GM12878 (cell line): ENCODE measurements at regions not wholly inside any gene's neighbourhood (a gene's known extent, or its start where the extent isn't known, plus 50 kb on each side); places are given as distances from the start of the nearest gene placed in this dataset.

ENCODE experiments used
- ATAC-seq: fragments of 200-7000 bp; cut with Tn5 transposase; 3 replicates; pipeline ENCODE4 v1.9.1; 2020; ENCODE audit warnings: mild to moderate bottlenecking, moderate library complexity
- BruUV-seq: library from RNA; stranded (reverse); fragments of 400-500 nt; replicated peaks from 2 replicates; lab custom pipeline; 2021; lab: Mats Ljungman, UMichigan
- CTCF ChIA-PET: fragments of 300-600 bp; sonication (Branson Sonifier 250); formaldehyde crosslinking; extraction: SDS; loops from one replicate; lab custom pipeline; 2021; ENCODE audit warnings: inconsistent platforms; lab: Yijun Ruan, JAX
- POLR2A ChIA-PET: fragments of 350-600 bp; formaldehyde crosslinking; extraction: SDS; loops from one replicate; lab custom pipeline; 2021; ENCODE audit warnings: inconsistent platforms; lab: Charles Lee
- RAD21 ChIA-PET: fragments of 300-600 bp; sonication (Branson Sonifier 250); formaldehyde crosslinking; loops from one replicate; lab custom pipeline; 2023; ENCODE audit warnings: antibody characterized with exemption; ENCODE audit not compliant: unreplicated experiment; lab: Charles Lee
- SMC1A ChIA-PET: fragments of 300-600 bp; sonication (Branson Sonifier 250); formaldehyde crosslinking; loops from one replicate; lab custom pipeline; 2023; ENCODE audit not compliant: unreplicated experiment, uncharacterized antibody; lab: Charles Lee
- DNase-seq: peaks from one replicate; pipeline ENCODE4 v3.0.0-alpha.2; 2011; ENCODE audit warnings: low read depth, low spot score
- FAIRE-seq: peaks from 3 replicates; lab custom pipeline; 2011; peaks lifted over from hg19 to GRCh38; lab: Jason Lieb, UNC
- H2AFZ ChIP-seq: 2 replicates; pipeline ENCODE4 v1.6.0; 2011; ENCODE audit warnings: low read depth, low read length, control low read depth; ENCODE audit not compliant: control insufficient read depth
- H3K27ac ChIP-seq: 2 replicates; pipeline ENCODE4 v1.5.1; 2011; ENCODE audit warnings: control low read depth; ENCODE audit not compliant: control insufficient read depth, insufficient read depth
- H3K27me3 ChIP-seq, 2 experiments: replicated peaks in 1 of 2; 2 replicates each; pipeline versions ENCODE4 v1.6.0 to v1.6.1; 2011; ENCODE audit warnings: low read length in 1 of 2; ENCODE audit not compliant: control insufficient read depth in 2 of 2, insufficient read depth in 2 of 2
- H3K36me3 ChIP-seq, 2 experiments: 2 replicates each; pipeline ENCODE4 v1.5.1; 2011; ENCODE audit warnings: low read length in 1 of 2; ENCODE audit not compliant: control insufficient read depth in 2 of 2, insufficient read depth in 2 of 2
- H3K4me1 ChIP-seq: 2 replicates; pipeline ENCODE4 v1.6.1; 2011; ENCODE audit warnings: mild to moderate bottlenecking, low read length, moderate library complexity, mixed read lengths; ENCODE audit not compliant: control insufficient read depth, insufficient read depth
- H3K4me2 ChIP-seq: 2 replicates; pipeline ENCODE4 v1.6.0; 2011; ENCODE audit warnings: control low read depth; ENCODE audit not compliant: control insufficient read depth, insufficient read depth
- H3K4me3 ChIP-seq: fragments of 200-600 bp; sonication (generic); 2 replicates; pipeline ENCODE4 v1.5.1; 2016
- H3K79me2 ChIP-seq: 2 replicates; pipeline ENCODE4 v1.6.0; 2011; ENCODE audit warnings: low read length; ENCODE audit not compliant: control insufficient read depth, insufficient read depth
- H3K9ac ChIP-seq: 2 replicates; pipeline ENCODE4 v1.8.0; 2011; ENCODE audit warnings: low read length, control low read depth, mixed read lengths; ENCODE audit not compliant: control insufficient read depth, insufficient read depth
- H3K9me3 ChIP-seq: replicated peaks from 3 replicates; pipeline ENCODE4 v1.5.1; 2011; ENCODE audit warnings: mild to moderate bottlenecking, low read length; ENCODE audit not compliant: control insufficient read depth, insufficient read depth
- H4K20me1 ChIP-seq: 2 replicates; pipeline ENCODE4 v1.6.0; 2011; ENCODE audit not compliant: control insufficient read depth, insufficient read depth
- ATF2 ChIP-seq: IDR thresholded peaks from 2 replicates; pipeline ENCODE4 v1.6.1; 2012; ENCODE audit warnings: low read length, inconsistent platforms
- FOXK2 ChIP-seq: fragments of 450-650 bp; IDR thresholded peaks from 2 replicates; pipeline ENCODE4 v1.6.1; 2017; ENCODE audit warnings: mild to moderate bottlenecking, moderate library complexity
- IKZF2 ChIP-seq, 2 experiments: fragments of 450-650 bp; IDR thresholded peaks; 2 replicates each; pipeline ENCODE4 v1.6.1; 2017; ENCODE audit warnings: mild to moderate bottlenecking in 2 of 2, moderate library complexity in 2 of 2
- IRF5 ChIP-seq: fragments of 450-650 bp; IDR thresholded peaks from 2 replicates; pipeline ENCODE4 v1.6.1; 2017; ENCODE audit warnings: borderline replicate concordance
- JUND ChIP-seq: IDR thresholded peaks from 2 replicates; pipeline ENCODE4 v1.6.1; 2012; ENCODE audit warnings: low read depth, mild to moderate bottlenecking, low read length, improper control_type of control experiment, moderate library complexity
- KAT2A ChIP-seq: conservative IDR thresholded peaks from 2 replicates; pipeline ENCODE4 v1.6.1; 2011; ENCODE audit warnings: low read depth, low read length; ENCODE audit not compliant: control insufficient read depth
- MXI1 ChIP-seq: fragments of 150-350 bp; IDR thresholded peaks from 2 replicates; pipeline ENCODE4 v1.6.1; 2011; ENCODE audit warnings: low read depth, mild to moderate bottlenecking, inconsistent platforms, low read length, improper control_type of control experiment
- PML ChIP-seq: IDR thresholded peaks from 2 replicates; pipeline ENCODE4 v1.6.1; 2012; ENCODE audit warnings: low read length, inconsistent platforms
- SIX5 ChIP-seq: IDR thresholded peaks from 2 replicates; pipeline ENCODE4 v1.6.1; 2011; ENCODE audit warnings: mild to moderate bottlenecking, low read depth, low read length, moderate library complexity; ENCODE audit not compliant: severe bottlenecking
- YY1 ChIP-seq: IDR thresholded peaks from 2 replicates; pipeline ENCODE4 v1.6.1; 2011; ENCODE audit warnings: low read depth, mild to moderate bottlenecking, low read length
- ZNF687 ChIP-seq: fragments of 450-650 bp; IDR thresholded peaks from 2 replicates; pipeline ENCODE4 v1.6.1; 2017; ENCODE audit warnings: mild to moderate bottlenecking, moderate library complexity
- WGBS: methylation state at CpG from one replicate; pipeline ENCODE4 v1.1.6; 2016; ENCODE audit warnings: low lambda C conversion rate; ENCODE audit not compliant: insufficient replicate concordance, insufficient coverage; ENCODE audit errors: missing lambda C conversion rate; 5-methylcytosine and 5-hydroxymethylcytosine counted together
- in situ Hi-C: fragments of 300-500 bp; cut with MboI; formaldehyde crosslinking; loops from 9 replicates; pipeline ENCODE4 v1.14.3; 2018; ENCODE audit warnings: mixed read lengths
- intact Hi-C: fragments of 100-400 bp; cut with micrococcal nuclease; formaldehyde crosslinking; loops from one replicate; pipeline ENCODE4 v1.14.2; 2022; ENCODE audit not compliant: unreplicated experiment

- Histone ChIP-seq H2AFZ (no peak overlapping the region), H3K9me3 (no peaks in the 10 kb centered on the region), H3K27me3 (no peaks in the 10 kb centered on the region; a peak in 1 of 4 replicates), H3K27ac (no peak overlapping the region), H3K4me1 (no peaks in the 10 kb centered on the region), H3K36me3 (no peaks in the 10 kb centered on the region), H3K9ac (no peak overlapping the region), H4K20me1 (no peaks in the 10 kb centered on the region), H3K4me2 (no peak overlapping the region), H3K79me2 (no peaks in the 10 kb centered on the region), H3K4me3 (no peak overlapping the region)
- ChIA-PET RAD21 (no interaction called here), SMC1A (no interaction called here), POLR2A (no interaction called here), CTCF (no interaction called here)
- WGBS, result 27% methylated on average over 5 of the region's 5 CpGs
- DNase-seq (no peak), ATAC-seq (no peak), FAIRE-seq (no peak)
- BruUV-seq, result no TSS peak
- intact Hi-C loops, result no loop called here
- in situ Hi-C loops, result no loop called here
- no peak for TF ChIP-seq IRF5
- TF ChIP-seq FOXK2, result no peak
- no peak for TF ChIP-seq SIX5
- no peak for TF ChIP-seq ZNF687
- TF ChIP-seq PML, result no peak
- no peak for TF ChIP-seq MXI1
- TF ChIP-seq JUND, result no peak
- no peak for TF ChIP-seq ATF2
- TF ChIP-seq YY1, result no peak
- TF ChIP-seq IKZF2 (IDR thresholded peaks at IDR 0.05), result no peak
- no peak for TF ChIP-seq KAT2A
These were observed 67.8 kb upstream of the ITGA11 start for GRCh38 chr15:68499620-68500312.
